GM19238 (cell line): ENCODE measurements at regions not wholly inside any gene's neighbourhood (a gene's known extent, or its start where the extent isn't known, plus 50 kb on each side); places are given as distances from the start of the nearest gene placed in this dataset.

Experiments used
- DNase-seq: peaks from one replicate; pipeline ENCODE4 v3.0.0; 2011; ENCODE audit warnings: low spot score; ENCODE audit not compliant: insufficient read length

DNA sequence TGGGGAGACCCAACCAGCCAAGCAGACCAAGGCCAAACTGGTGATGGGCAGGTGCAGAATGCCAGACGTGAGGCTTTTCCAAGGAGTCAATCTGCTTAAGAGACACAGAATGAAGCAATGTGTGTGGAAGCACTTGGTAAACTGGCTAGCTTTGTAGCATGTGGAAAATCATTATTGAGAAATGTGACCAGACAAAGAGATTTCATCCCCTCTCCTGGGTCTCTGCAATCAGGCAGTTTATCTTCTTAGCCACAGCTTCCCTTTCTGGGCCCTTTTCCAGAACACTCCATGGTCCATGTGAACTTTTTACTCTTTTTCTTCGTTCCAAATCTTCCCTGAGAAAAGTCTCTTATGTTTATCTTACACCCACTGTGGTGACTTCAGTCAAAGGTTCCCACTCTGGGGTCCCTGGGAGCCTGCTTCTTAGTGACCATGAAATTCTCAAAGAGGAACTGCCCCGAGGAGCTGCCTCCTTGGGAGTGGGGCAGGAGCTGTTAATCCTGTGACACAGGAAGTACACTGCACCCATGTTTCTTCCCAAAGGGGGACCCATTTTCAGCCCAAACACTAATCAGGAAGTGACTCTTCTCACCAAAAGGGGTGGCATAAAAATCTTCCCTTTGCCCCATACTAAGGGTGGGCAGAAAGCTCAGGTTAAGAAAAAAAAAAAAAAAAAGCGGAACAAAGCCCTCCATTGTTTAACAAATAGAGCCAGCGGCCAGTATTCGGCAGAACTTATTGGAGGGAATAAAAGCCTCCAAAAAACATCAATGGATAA is 346.2 kb upstream of the ASIC2 start:
- no peak for DNase-seq

- DNase-seq = no peak
Measured at GRCh38 chr17:33640629-33641028, 347.5 kb upstream of the ASIC2 start.

DNA sequence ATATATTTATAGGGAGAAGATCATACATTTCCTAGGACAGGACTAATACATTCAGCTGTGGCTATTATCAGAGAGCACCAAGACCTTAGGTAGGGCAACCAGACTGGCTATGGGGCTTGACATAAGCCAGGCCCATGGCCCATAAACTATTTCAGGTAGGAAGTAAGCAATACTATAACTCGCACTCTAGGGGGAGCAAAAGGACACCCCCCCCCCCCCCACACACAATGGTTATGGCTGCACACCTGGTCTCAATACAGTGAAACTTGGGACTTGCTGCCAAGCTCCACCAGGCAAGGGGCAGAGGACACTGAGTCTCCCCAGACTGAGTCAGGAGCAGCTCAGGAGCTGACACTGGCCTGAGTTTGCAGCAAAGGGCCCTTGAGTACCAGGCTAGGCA is 348.9 kb upstream of the ASIC2 start:
- peak; percentile 4 for DNase-seq

DNA sequence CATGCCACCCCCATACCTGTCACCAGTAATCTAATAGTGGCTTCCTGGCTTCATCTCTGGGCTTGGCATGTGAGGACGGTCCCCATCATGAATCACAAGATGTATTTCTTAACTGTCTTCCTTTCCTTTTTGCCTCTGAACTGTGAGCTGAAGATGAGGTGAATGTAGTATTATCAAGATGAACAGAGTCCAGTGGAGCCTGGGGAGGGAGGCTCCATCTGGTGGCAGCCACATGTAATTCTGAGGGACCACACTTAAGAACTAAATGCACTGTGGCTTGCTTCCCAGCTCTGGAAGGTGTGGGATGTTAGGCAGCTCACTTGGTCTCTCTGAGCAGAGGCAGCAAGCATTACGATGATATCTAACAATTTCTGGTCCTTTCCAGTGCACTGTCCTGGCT is 354.9 kb upstream of the ASIC2 start:
- DNase-seq = no peak

- DNase-seq = no peak
Measured at GRCh38 chr17:33650304-33650703, 357.2 kb upstream of the ASIC2 start.

DNA sequence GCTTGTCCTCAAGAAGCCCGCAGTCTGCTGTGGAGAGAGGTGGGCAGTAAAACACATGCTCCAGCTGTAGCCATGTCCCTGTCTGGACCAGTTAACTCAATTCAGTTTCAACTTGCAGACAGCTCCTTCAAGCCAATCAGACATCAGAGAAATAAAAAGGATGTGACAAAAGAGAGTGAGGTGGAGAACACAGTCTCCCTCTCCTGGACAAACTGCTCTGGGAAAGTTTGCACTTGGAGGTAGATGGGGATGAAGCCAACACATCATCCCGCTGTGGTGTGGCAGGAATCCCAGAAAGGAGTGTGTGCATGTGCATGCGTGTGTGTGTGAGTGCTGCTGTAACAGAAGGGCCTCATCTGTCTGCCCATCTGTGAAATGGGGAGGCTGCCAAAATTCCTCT is 358.6 kb upstream of the ASIC2 start:
- DNase-seq = no peak

DNA sequence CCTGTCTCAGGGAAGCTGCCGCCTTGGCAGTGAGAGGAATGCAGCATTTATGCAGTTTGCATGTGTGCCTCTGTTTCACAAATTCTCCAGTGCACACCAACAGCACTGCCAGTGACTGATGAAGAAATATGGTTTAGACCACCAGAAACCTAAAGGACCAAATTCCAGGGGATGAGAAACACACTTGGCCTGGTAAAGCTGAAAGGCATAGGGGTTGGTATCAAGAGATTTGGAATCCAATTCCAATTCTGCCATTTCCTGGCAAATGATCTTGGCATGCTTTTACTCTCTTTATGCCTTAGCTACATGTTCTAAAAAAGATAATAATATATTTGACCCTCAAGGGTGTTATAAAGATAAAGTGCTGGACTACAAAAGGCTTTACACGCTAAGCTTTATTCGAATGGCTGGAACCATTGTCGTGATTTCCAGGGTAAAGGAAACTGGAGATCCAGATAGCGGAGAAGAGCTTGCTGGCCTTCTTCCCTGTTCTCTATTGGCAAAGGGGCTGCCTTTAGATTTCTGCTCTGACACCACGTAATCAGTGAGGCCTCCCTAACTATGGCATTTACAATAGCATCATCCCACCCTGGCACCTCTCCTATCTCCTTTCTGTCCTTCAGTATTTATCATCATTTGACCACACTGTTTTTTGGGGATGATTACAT is 359.8 kb upstream of the ASIC2 start:
- no peak for DNase-seq

DNA sequence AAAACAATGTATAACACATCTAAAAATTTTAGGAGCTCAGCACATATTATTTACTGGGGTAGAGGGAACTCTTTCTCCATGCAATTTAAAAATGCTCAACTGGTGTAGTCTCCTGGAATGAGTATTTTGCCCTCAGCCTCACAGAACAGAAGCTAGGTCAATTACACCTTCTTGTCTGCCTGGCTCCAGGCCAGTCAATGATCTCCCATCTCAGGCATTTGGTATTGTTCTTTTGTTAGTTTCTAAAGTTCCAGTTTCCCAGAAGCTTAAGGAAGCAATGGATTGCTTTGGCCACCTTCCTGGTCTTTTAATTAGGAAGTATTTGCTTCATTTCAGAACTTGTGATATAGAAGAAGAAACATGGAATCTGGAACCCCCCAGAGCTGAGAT is 360.3 kb upstream of the ASIC2 start:
- DNase-seq = no peak

GRCh38 chr17:33657181-33657580 is 364.1 kb upstream of the ASIC2 start:
- DNase-seq = no peak

- no peak for DNase-seq
Measured at GRCh38 chr17:33661975-33662374, 368.9 kb upstream of the ASIC2 start.

- no peak for DNase-seq
Measured at GRCh38 chr17:33664116-33664840, 371.2 kb upstream of the ASIC2 start.

DNA sequence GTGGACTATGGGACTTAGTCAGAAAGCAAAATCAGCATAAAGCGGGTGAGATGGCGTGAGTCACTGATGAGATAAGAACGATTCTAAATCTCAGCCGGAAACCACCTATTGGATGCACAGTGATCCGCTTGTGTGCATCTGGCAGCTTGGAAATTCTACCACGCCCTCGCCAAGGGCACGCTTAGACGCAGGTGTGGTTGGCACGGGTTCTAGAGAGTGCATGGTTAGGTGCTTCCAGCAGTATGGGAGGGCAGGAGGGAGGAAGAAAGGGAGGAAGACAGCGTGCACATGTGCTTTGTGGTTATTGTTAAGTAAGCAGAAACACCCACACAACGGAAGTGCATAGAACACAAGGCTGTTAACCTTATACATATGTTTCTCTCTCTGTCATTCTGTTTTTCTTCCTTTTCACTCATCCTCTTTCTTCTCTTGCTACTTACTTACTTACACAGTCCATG is 374.0 kb upstream of the ASIC2 start:
- no peak for DNase-seq

DNA sequence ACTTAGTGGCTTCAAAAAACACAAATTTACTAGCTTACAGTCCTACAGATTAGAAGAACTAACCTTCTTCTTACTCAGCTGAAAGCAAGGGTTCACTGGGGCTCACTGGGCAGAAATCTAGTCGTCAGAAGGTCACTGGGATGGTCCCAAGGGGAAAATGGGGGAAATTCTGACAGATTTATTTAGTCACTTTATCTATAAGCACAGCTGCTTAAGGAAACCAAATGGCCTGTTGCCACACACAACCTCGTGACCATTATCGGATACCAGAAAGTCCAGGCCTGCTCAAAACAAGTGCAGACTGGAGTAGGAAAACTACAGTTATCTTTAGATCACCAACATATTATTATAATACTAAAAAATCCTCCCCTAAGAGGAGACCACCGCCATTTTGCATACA is 374.6 kb upstream of the ASIC2 start:
- DNase-seq = no peak

DNA sequence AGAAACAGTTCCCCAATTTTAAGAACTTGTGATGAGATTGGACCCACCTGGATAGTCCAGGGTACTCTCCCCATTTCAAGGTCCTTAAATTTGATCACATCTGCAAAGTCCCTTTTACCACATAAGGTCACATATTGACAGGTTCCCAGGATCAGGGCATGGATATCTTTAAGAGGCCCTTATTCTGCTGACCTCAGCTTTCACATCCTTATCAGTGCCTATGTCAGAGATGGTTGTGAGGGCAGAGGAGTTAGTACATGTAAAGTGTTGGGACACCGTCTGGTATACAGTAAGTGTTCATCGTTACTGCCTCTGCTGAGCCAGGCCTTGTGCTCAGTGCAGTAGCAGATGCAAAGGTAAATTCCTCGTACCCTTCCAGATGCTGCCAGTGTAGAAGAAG is 375.4 kb upstream of the ASIC2 start:
- DNase-seq = no peak

GRCh38 chr17:33671491-33671890 is 378.4 kb upstream of the ASIC2 start:
- DNase-seq = no peak

DNA sequence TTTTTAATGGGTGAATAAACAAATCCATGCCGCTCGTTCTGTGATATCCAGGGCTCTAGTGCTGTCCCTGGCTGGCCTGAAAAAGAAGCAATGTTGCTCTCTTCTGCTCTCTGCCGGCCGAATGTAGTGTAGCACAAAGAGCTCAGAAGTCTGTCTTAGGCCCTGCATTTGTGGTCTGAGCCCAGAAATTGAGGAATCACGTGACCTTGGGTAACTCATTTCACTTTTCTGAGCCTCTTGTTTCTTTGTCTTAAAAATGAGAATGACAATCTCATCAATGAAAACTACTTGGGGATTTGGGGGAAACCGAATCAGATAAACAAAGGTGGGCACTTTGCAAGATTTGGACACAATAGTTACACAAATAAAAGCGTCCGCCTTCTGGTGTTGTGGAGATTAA is 381.6 kb upstream of the ASIC2 start:
- peak; percentile 42 for DNase-seq

GRCh38 chr17:33676444-33676843 is 383.3 kb upstream of the ASIC2 start:
- no peak for DNase-seq

DNA sequence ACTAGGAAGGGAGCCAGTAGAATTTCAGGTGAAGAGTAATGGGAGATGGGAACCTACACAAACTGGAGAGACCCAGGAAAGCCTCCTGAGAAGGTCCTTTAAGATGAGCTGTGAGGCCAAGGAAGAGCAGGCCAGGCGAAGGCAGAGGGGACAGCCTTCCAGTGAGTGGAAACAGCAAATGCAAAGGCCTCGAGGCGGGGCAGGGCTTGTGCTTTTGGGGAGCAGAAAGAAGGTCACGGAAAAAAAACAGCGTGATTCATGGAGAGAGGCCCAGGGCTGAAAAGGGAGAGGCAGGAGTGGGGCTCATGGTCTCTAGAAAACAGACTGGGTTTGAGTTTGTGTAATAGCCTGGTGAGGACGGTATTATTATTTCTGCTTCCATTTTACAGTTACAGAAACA is 386.5 kb upstream of the ASIC2 start:
- DNase-seq = no peak

DNA sequence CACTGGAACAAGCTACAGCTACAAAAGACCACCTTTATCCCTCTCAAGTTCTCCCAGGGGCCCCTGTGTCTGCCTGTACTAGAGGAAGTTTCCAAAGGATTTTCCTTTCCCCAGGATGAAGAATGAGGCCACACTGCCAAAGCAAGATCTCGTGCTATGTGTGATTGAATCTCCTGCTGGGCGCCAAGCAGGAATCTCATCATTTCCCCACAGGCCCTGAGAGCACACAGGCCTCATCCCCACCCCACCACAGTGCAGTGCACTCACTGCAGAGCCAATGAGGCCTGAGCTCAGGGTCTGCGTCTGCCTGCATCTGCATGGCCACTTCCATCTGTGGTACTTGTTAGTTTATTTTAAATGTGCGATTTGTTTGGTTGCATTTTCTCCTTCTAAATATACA is 387.4 kb upstream of the ASIC2 start:
- no peak for DNase-seq

DNA sequence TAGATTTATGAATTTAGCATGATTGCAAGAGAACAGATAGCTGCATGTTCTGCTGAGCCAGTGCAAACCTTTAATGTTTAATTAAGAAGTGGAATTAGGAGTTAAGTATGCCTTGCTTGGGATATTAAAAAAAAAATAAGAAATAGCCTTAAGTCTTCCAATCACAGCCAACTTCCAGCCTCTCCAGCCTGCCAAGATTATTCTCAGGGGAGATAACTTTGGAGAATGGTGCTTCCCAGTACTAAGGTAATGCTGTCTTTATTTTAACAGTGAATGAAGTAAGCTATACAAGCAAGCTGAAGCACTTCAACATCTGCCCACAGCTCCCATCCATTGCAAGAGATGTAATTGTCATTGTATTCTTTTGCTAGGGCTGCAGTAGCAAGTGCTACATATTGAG is 389.5 kb upstream of the ASIC2 start:
- DNase-seq = no peak

DNA sequence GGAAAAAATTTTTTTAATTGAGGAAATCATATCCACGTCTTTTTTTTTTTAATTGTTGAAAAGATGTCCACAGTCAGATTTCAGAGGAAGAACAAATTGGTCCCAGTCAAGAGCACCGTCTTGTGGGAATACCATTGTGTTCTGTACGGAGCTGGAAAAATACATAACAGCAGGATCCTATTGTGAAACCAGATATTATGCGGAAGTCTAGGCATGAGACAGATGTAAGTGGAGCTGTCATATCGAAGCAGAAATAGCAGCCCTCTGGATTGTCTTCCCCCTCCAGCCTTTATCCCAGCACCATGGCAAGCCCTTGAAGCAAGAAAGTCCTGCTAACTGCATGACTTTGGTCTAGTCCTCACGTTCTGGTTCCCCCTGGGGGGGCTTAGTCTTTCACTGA is 391.6 kb upstream of the ASIC2 start:
- DNase-seq = no peak

DNA sequence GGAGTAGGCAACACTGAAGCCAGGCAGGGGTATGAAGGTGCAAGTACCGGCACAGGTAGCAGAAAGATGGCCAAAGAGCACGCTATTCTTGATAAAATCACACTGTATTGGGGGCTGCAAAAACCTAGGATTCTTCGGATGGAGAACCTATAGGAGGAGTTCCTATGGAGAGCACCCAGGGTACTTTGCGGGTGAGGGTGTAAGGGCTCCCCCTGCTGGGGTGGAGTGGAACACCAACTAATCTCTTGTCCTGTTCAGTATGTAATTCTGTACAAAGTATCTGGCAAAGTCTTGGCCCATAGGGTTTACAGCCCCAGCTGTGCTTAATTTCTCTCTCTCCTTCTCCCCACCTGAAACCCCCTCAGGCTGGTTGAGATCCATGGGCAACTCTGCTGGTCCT is 393.1 kb upstream of the ASIC2 start:
- peak; percentile 26 for DNase-seq
